ENCODE measurements at regions not wholly inside any gene's neighbourhood (a gene's known extent, or its start where the extent isn't known, plus 50 kb on each side); places are given as distances from the start of the nearest gene placed in this dataset.

DNA sequence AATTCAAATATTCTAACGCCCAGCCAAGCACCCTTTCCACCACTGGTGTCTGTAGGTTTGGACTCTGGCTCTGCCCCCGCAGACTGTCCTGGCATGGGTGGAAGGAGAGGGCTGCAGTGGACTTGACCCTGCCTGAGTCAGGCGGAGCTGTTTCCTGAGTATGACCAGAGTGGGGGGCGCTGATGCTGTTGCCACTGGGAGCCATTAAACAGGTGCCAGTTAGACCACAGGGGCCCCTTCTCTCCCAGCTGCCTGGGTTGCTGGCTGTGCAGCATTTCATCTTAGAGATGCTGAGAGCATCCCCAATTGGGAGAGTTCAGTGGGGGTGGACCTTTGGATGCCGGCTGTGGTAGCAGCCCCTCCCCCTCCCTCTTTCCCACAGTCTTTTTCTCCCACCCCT is 539.5 kb downstream of the MATN1 start:
- Histone ChIP-seq H3K36me3 (ENCODE audit: control insufficient read depth, low read length) (no peaks in the 10 kb centered on the region), H3F3A (ENCODE audit: control insufficient read depth, insufficient read depth) (no peaks in the 10 kb centered on the region), H3K4me3 (ENCODE audit: low read length) (no peak overlapping the region), H3K4me2 (ENCODE audit: low read length) (no peak overlapping the region), H3K27ac (ENCODE audit: low read depth, low read length) (no peak overlapping the region), H3K9me2 (replicated peaks; ENCODE audit: control insufficient read depth, low read length) (no peaks in the 10 kb centered on the region), H3K79me2 (ENCODE audit: control insufficient read depth, low read length) (no peaks in the 10 kb centered on the region), H3K4me1 (ENCODE audit: control insufficient read depth, low read length) (no peaks in the 10 kb centered on the region), H3K9me3 (ENCODE audit: control insufficient read depth, insufficient read depth, low read length) (no peaks in the 10 kb centered on the region), H4K20me1 (ENCODE audit: control insufficient read depth, insufficient read depth, low read depth, low read length) (no peaks in the 10 kb centered on the region), H3K27me3 (ENCODE audit: control insufficient read depth, low read length) (no peaks in the 10 kb centered on the region)
- no peak for TF ChIP-seq EZH2phosphoT487 (IDR thresholded peaks at IDR 0.05; ENCODE audit: borderline replicate concordance, low read length)
- TF ChIP-seq, protein P1, sequence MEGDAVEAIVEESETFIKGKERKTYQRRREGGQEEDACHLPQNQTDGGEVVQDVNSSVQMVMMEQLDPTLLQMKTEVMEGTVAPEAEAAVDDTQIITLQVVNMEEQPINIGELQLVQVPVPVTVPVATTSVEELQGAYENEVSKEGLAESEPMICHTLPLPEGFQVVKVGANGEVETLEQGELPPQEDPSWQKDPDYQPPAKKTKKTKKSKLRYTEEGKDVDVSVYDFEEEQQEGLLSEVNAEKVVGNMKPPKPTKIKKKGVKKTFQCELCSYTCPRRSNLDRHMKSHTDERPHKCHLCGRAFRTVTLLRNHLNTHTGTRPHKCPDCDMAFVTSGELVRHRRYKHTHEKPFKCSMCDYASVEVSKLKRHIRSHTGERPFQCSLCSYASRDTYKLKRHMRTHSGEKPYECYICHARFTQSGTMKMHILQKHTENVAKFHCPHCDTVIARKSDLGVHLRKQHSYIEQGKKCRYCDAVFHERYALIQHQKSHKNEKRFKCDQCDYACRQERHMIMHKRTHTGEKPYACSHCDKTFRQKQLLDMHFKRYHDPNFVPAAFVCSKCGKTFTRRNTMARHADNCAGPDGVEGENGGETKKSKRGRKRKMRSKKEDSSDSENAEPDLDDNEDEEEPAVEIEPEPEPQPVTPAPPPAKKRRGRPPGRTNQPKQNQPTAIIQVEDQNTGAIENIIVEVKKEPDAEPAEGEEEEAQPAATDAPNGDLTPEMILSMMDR (IDR thresholded peaks at IDR 0.05; ENCODE audit: low read depth, low read length, poor library complexity, severe bottlenecking), result no peak

DNA sequence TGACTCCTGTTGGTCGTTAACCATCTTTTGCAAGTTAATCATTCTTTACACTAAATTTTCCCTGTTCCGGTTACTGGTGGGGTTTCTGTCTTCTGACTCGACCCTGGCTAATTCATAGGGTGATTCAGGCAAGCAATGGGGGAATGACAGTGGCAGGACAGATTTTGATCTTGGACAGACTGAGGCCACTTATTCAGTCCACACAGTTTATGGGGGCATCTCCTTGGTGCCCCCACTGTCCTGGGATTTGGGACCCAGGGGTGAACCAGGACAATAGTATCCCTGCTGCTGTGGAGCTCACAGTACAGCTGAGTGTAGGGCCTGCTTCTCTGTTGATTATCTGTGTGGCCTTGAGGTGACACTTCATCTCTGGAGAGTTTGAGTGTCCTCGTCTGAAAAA is 540.4 kb downstream of the MATN1 start:
- no peaks in the 10 kb centered on the region for H3K79me2 ChIP-seq (ENCODE audit: control insufficient read depth, low read length)
- no peaks in the 10 kb centered on the region for H4K20me1 ChIP-seq (ENCODE audit: control insufficient read depth, insufficient read depth, low read depth, low read length)
- no peaks in the 10 kb centered on the region for H3K27me3 ChIP-seq (ENCODE audit: control insufficient read depth, low read length)
- H3K4me3 ChIP-seq (ENCODE audit: low read length), result no peak overlapping the region
- no peaks in the 10 kb centered on the region for H3F3A ChIP-seq (ENCODE audit: control insufficient read depth, insufficient read depth)
- no peak for TF ChIP-seq EZH2phosphoT487 (IDR thresholded peaks at IDR 0.05; ENCODE audit: borderline replicate concordance, low read length)
- TF ChIP-seq, protein P1 (IDR thresholded peaks at IDR 0.05; ENCODE audit: low read depth, low read length, poor library complexity, severe bottlenecking), result no peak
- no peaks in the 10 kb centered on the region for H3K9me2 ChIP-seq (replicated peaks; ENCODE audit: control insufficient read depth, low read length)
- H3K36me3 ChIP-seq (ENCODE audit: control insufficient read depth, low read length), result no peaks in the 10 kb centered on the region
- H3K4me2 ChIP-seq (ENCODE audit: low read length), result no peak overlapping the region
- no peaks in the 10 kb centered on the region for H3K4me1 ChIP-seq (ENCODE audit: control insufficient read depth, low read length)
- H3K9me3 ChIP-seq (ENCODE audit: control insufficient read depth, insufficient read depth, low read length), result no peaks in the 10 kb centered on the region
- H3K27ac ChIP-seq (ENCODE audit: low read depth, low read length), result no peak overlapping the region

DNA sequence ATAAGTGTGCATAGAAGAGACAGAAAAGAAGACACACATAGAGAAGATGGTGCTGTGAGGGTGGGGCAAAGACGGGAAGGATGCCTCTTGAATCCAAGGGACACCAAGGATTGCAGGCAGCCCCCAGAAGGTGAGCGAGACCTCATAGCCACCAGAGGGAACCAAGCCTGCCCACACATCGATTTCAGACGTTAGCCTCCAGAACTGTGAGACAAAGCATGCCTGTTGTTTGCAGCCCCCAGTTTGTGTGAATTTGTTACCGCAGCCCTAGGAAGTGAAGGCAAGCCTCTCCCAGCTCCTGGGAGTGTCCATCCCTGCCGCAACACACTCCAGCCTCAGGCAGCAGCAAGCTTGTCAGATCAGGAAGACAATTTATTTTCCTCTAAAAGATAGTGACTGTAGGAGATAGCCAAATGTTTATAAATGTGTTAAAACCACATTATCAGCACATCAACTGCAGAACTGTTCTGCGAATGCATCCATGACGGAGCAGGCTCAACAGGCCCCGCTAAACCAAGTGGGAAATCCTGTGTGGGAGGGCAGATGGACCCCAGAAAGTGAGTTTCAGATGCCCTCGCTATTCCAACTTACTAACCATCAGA is 543.3 kb downstream of the MATN1 start:
- H3K4me1 ChIP-seq (ENCODE audit: control insufficient read depth, low read length), result no peaks in the 10 kb centered on the region
- H3K4me3 ChIP-seq (ENCODE audit: low read length), result no peak overlapping the region
- no peak overlapping the region for H3K27ac ChIP-seq (ENCODE audit: low read depth, low read length)
- no peaks in the 10 kb centered on the region for H3K9me2 ChIP-seq (replicated peaks; ENCODE audit: control insufficient read depth, low read length)
- peaks cover 7% of the 10 kb centered on the region for H3K27me3 ChIP-seq (ENCODE audit: control insufficient read depth, low read length)
- no peak for TF ChIP-seq EZH2phosphoT487 (IDR thresholded peaks at IDR 0.05; ENCODE audit: borderline replicate concordance, low read length)
- TF ChIP-seq, protein P1 (IDR thresholded peaks at IDR 0.05; ENCODE audit: low read depth, low read length, poor library complexity, severe bottlenecking), result no peak
- H3K36me3 ChIP-seq (ENCODE audit: control insufficient read depth, low read length), result no peaks in the 10 kb centered on the region
- no peaks in the 10 kb centered on the region for H3K79me2 ChIP-seq (ENCODE audit: control insufficient read depth, low read length)
- no peaks in the 10 kb centered on the region for H3K9me3 ChIP-seq (ENCODE audit: control insufficient read depth, insufficient read depth, low read length)
- H4K20me1 ChIP-seq (ENCODE audit: control insufficient read depth, insufficient read depth, low read depth, low read length), result no peaks in the 10 kb centered on the region
- H3K4me2 ChIP-seq (ENCODE audit: low read length), result no peak overlapping the region
- H3F3A ChIP-seq (ENCODE audit: control insufficient read depth, insufficient read depth), result no peaks in the 10 kb centered on the region
